Loucy (cell line): ENCODE measurements at regions not wholly inside any gene's neighbourhood (a gene's known extent, or its start where the extent isn't known, plus 50 kb on each side); places are given as distances from the start of the nearest gene placed in this dataset.

Experiments used
- H2AFZ ChIP-seq: fragments of 200-600 bp; sonication (generic); 2 replicates; pipeline ENCODE4 v1.6.0; 2016; ENCODE audit warnings: antibody characterized with exemption, mild to moderate bottlenecking, low read length, moderate library complexity
- H3F3A ChIP-seq: fragments of 200-600 bp; 2 replicates; pipeline ENCODE4 v1.6.0; 2016; ENCODE audit warnings: antibody characterized with exemption, low read depth, mild to moderate bottlenecking
- H3K27me3 ChIP-seq: fragments of 200-600 bp; sonication (generic); 2 replicates; pipeline ENCODE4 v1.6.1; 2014; ENCODE audit warnings: low read length, mild to moderate bottlenecking; ENCODE audit not compliant: insufficient read depth, poor library complexity, severe bottlenecking
- H3K36me3 ChIP-seq: fragments of 200-600 bp; sonication (generic); 2 replicates; pipeline ENCODE4 v1.6.1; 2016; ENCODE audit warnings: low read length; ENCODE audit not compliant: insufficient read depth
- H3K4me1 ChIP-seq: fragments of 200-600 bp; sonication (generic); 2 replicates; pipeline ENCODE4 v1.5.1; 2014; ENCODE audit warnings: low read length, mild to moderate bottlenecking; ENCODE audit not compliant: insufficient read depth, poor library complexity, severe bottlenecking
- H3K4me2 ChIP-seq: fragments of 200-600 bp; sonication (generic); 2 replicates; pipeline ENCODE4 v1.6.0; 2014; ENCODE audit warnings: antibody characterized with exemption, low read length, low read depth, mild to moderate bottlenecking; ENCODE audit not compliant: poor library complexity, severe bottlenecking
- H3K4me3 ChIP-seq: fragments of 200-600 bp; sonication (generic); 2 replicates; pipeline ENCODE4 v1.5.1; 2014; ENCODE audit warnings: low read length, mild to moderate bottlenecking, mixed read lengths; ENCODE audit not compliant: poor library complexity, severe bottlenecking
- H3K79me2 ChIP-seq: fragments of 200-600 bp; sonication (generic); 2 replicates; pipeline ENCODE4 v1.6.1; 2014; ENCODE audit warnings: low read length; ENCODE audit not compliant: insufficient read depth
- H3K9ac ChIP-seq: fragments of 200-600 bp; sonication (generic); 2 replicates; pipeline ENCODE4 v1.6.0; 2014; ENCODE audit warnings: mild to moderate bottlenecking, low read depth, low read length, moderate library complexity; ENCODE audit not compliant: poor library complexity, severe bottlenecking
- H3K9me2 ChIP-seq: fragments of 200-600 bp; sonication (generic); replicated peaks from 2 replicates; pipeline ENCODE4 v1.6.1; 2016; ENCODE audit warnings: low read depth, low read length, mixed read lengths
- H3K9me3 ChIP-seq: fragments of 200-600 bp; sonication (generic); 2 replicates; pipeline ENCODE4 v1.6.1; 2014; ENCODE audit warnings: mild to moderate bottlenecking, antibody characterized with exemption, low read length, low read depth; ENCODE audit not compliant: insufficient read depth
- H4K20me1 ChIP-seq: fragments of 200-600 bp; sonication (generic); 2 replicates; pipeline ENCODE4 v1.6.0; 2014; ENCODE audit warnings: antibody characterized with exemption, low read length, mild to moderate bottlenecking; ENCODE audit not compliant: insufficient read depth, poor library complexity, severe bottlenecking
- EZH2phosphoT487 ChIP-seq: fragments of 200-600 bp; IDR thresholded peaks from 2 replicates; pipeline ENCODE4 v1.6.1; 2018; ENCODE audit warnings: antibody characterized with exemption, mild to moderate bottlenecking, moderate library complexity, borderline replicate concordance
- TF ChIP-seq, protein P1 (sequence below): fragments of 200-600 bp; sonication (generic); conservative IDR thresholded peaks from 2 replicates; pipeline ENCODE4 v1.5.1; 2014; ENCODE audit warnings: mild to moderate bottlenecking, antibody characterized with exemption, low read length

DNA sequence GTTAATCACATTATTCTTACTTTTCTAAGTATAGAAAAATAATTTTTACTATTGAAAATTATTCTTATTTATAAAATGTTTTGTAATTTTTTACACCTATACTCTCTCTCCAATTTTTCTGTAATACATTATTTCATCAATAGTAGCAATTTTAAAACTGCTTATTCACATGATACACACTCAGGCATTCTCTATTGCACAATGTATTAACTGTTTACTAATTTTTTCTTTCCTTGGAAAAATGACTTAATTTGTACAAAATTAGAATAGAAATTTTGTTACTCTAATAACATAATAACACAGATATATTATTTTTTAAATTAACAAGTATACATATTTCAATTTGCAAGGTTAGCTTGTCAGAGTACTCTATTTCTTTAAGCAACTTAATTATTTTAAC, 92.9 kb upstream of the PRKG1 start:
- Histone ChIP-seq H3F3A (no peaks in the 10 kb centered on the region), H3K9me2 (no peaks in the 10 kb centered on the region), H3K9me3 (no peaks in the 10 kb centered on the region), H3K4me1 (no peaks in the 10 kb centered on the region), H3K79me2 (no peaks in the 10 kb centered on the region), H2AFZ (no peak overlapping the region), H3K4me2 (no peak overlapping the region), H3K4me3 (no peak overlapping the region), H3K36me3 (no peaks in the 10 kb centered on the region), H4K20me1 (no peaks in the 10 kb centered on the region), H3K9ac (no peak overlapping the region), H3K27me3 (no peaks in the 10 kb centered on the region)
- TF ChIP-seq EZH2phosphoT487, result no peak
- TF ChIP-seq, protein P1, sequence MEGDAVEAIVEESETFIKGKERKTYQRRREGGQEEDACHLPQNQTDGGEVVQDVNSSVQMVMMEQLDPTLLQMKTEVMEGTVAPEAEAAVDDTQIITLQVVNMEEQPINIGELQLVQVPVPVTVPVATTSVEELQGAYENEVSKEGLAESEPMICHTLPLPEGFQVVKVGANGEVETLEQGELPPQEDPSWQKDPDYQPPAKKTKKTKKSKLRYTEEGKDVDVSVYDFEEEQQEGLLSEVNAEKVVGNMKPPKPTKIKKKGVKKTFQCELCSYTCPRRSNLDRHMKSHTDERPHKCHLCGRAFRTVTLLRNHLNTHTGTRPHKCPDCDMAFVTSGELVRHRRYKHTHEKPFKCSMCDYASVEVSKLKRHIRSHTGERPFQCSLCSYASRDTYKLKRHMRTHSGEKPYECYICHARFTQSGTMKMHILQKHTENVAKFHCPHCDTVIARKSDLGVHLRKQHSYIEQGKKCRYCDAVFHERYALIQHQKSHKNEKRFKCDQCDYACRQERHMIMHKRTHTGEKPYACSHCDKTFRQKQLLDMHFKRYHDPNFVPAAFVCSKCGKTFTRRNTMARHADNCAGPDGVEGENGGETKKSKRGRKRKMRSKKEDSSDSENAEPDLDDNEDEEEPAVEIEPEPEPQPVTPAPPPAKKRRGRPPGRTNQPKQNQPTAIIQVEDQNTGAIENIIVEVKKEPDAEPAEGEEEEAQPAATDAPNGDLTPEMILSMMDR, result no peak

DNA sequence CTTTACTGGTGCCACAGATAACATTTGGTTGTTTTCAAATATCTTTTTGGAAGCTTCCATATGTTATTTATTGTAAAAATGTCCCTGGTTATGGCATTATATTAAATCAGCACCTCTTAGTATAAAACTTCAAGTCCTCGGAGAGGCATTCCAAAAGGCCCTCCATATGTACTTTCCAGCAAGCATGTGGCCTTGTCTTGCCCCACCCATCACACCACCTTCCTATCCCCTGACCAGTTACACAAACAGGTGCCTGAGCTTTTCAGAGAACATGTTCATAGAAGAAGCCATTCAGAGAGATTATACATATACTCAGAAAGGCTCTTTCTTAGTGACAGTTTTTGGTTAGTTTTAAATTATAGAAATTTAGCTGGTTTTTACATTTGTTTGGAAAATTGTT, 92.4 kb upstream of the PRKG1 start:
- TF ChIP-seq, protein P1, result no peak
- no peak for TF ChIP-seq EZH2phosphoT487

DNA sequence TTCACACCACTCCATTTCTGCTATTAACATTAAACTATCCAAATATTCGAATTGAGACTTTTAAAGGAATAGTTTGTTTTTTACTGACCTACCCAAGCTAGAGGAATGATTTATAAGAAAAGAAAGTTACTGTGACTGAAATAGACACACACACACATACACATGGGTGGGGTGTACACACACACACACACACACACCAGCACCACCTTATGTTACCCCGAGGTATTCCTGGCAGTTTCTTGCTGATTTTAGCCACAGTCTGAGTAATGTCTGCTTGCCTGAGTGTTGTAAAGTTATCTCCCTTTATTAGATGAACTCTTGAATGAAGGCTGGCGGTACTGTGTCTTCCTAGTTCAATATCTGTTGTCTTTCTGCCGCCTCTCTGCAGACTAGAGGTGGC, 91.3 kb upstream of the PRKG1 start:
- H3K9me3 ChIP-seq, result no peaks in the 10 kb centered on the region
- no peaks in the 10 kb centered on the region for H4K20me1 ChIP-seq
- TF ChIP-seq, protein P1, result no peak
- no peak for TF ChIP-seq EZH2phosphoT487
- H3F3A ChIP-seq, result no peaks in the 10 kb centered on the region
- H3K4me2 ChIP-seq, result no peak overlapping the region
- H3K4me1 ChIP-seq, result no peaks in the 10 kb centered on the region
- no peaks in the 10 kb centered on the region for H3K9me2 ChIP-seq
- H3K36me3 ChIP-seq, result no peaks in the 10 kb centered on the region
- H3K4me3 ChIP-seq, result no peak overlapping the region
- H3K27me3 ChIP-seq, result no peaks in the 10 kb centered on the region
- H3K79me2 ChIP-seq, result no peaks in the 10 kb centered on the region
- H2AFZ ChIP-seq, result no peak overlapping the region
- H3K9ac ChIP-seq, result no peak overlapping the region

More for the DNA sequence above, 92.4 kb upstream of the PRKG1 start:
- Histone ChIP-seq H3K9ac (no peak overlapping the region), H4K20me1 (no peaks in the 10 kb centered on the region), H3K4me2 (no peak overlapping the region), H3F3A (no peaks in the 10 kb centered on the region), H3K9me2 (no peaks in the 10 kb centered on the region), H3K79me2 (no peaks in the 10 kb centered on the region), H3K4me1 (no peaks in the 10 kb centered on the region), H3K9me3 (no peaks in the 10 kb centered on the region), H3K27me3 (no peaks in the 10 kb centered on the region), H3K36me3 (no peaks in the 10 kb centered on the region), H3K4me3 (no peak overlapping the region), H2AFZ (no peak overlapping the region)
